AG04450 (cell line): ENCODE measurements at regions not wholly inside any gene's neighbourhood (a gene's known extent, or its start where the extent isn't known, plus 50 kb on each side); places are given as distances from the start of the nearest gene placed in this dataset.

ENCODE experiments used
- CTCF ChIA-PET: fragments of 300-600, 350-600 bp; formaldehyde crosslinking; extraction: SDS; loops from one replicate; lab custom pipeline; 2022; ENCODE audit warnings: antibody characterized with exemption, inconsistent platforms; lab: Charles Lee
- POLR2A ChIA-PET: fragments of 350-600 bp; formaldehyde crosslinking; extraction: SDS; loops from one replicate; lab custom pipeline; 2021; ENCODE audit warnings: antibody characterized with exemption, inconsistent platforms; lab: Yijun Ruan, JAX
- DNase-seq: peaks from one replicate; pipeline ENCODE4 v3.0.0-alpha.2; 2011; ENCODE audit warnings: low read depth, low spot score
- H3K27ac ChIP-seq: one replicate; pipeline ENCODE4 v1.5.1; 2012; ENCODE audit warnings: low read depth, low read length, control low read depth
- H3K27me3 ChIP-seq: one replicate; pipeline ENCODE4 v1.6.0; 2012; ENCODE audit warnings: low read length; ENCODE audit not compliant: control insufficient read depth, insufficient read depth
- H3K4me3 ChIP-seq: 2 replicates; pipeline ENCODE4 v1.5.1; 2011; ENCODE audit warnings: mild to moderate bottlenecking, low read depth, low read length, control low read depth
- H3K9me3 ChIP-seq: 2 replicates; pipeline ENCODE4 v1.5.1; 2012; ENCODE audit warnings: low read length; ENCODE audit not compliant: control insufficient read depth, insufficient read depth
- CTCF ChIP-seq: IDR thresholded peaks from 2 replicates; pipeline ENCODE4 v1.5.1; 2011; ENCODE audit warnings: low read depth, low read length, control low read depth, inconsistent platforms

GRCh38 chr7:41590986-41591385 lies 111.9 kb downstream of the INHBA start:
- ChIA-PET CTCF (no interaction called here), POLR2A (no interaction called here)
- H3K27me3 ChIP-seq = no peaks in the 10 kb centered on the region
- no peak overlapping the region for H3K27ac ChIP-seq
- TF ChIP-seq CTCF = no peak
- no peak overlapping the region for H3K4me3 ChIP-seq
- no peak for DNase-seq
- H3K9me3 ChIP-seq = no peaks in the 10 kb centered on the region; the same call in 1 of the 2 replicates

GRCh38 chr7:41588341-41588740 lies 114.5 kb downstream of the INHBA start:
- no peak for DNase-seq
- no peaks in the 10 kb centered on the region for H3K9me3 ChIP-seq
- no peak for TF ChIP-seq CTCF
- no peaks in the 10 kb centered on the region for H3K27me3 ChIP-seq
- no peak overlapping the region for H3K4me3 ChIP-seq
- ChIA-PET POLR2A (no interaction called here), CTCF (interaction anchor here (0.6 kb wide), 1 partner anchor 1355 kb away, joined by 3 read pairs; no protein-coding TSS in a partner anchor)
- no peak overlapping the region for H3K27ac ChIP-seq

GRCh38 chr7:41586931-41587640 lies 115.8 kb downstream of the INHBA start:
- DNase-seq = no peak
- H3K4me3 ChIP-seq = no peak overlapping the region
- ChIA-PET POLR2A (no interaction called here), CTCF (no interaction called here)
- H3K9me3 ChIP-seq = no peaks in the 10 kb centered on the region
- H3K27me3 ChIP-seq = no peaks in the 10 kb centered on the region
- no peak overlapping the region for H3K27ac ChIP-seq
- no peak for TF ChIP-seq CTCF

GRCh38 chr7:41584746-41585145 lies 118.1 kb downstream of the INHBA start:
- TF ChIP-seq CTCF = no peak
- ChIA-PET CTCF (no interaction called here), POLR2A (no interaction called here)
- H3K27me3 ChIP-seq = no peaks in the 10 kb centered on the region
- H3K9me3 ChIP-seq = no peaks in the 10 kb centered on the region
- no peak overlapping the region for H3K27ac ChIP-seq
- H3K4me3 ChIP-seq = no peak overlapping the region
- DNase-seq = no peak

- ChIA-PET CTCF (no interaction called here), POLR2A (no interaction called here)
- H3K4me3 ChIP-seq = no peak overlapping the region
- no peaks in the 10 kb centered on the region for H3K9me3 ChIP-seq
- no peaks in the 10 kb centered on the region for H3K27me3 ChIP-seq
- no peak for DNase-seq
- TF ChIP-seq CTCF = no peak
- H3K27ac ChIP-seq = no peak overlapping the region
Measured at GRCh38 chr7:41582116-41582515, 120.8 kb downstream of the INHBA start.
